Common myeloid progenitor, CD34-positive (primary cell): ENCODE measurements at regions not wholly inside any gene's neighbourhood (a gene's known extent, or its start where the extent isn't known, plus 50 kb on each side); places are given as distances from the start of the nearest gene placed in this dataset.
"Not testable (repeated sequence)": the region's sequence is repeated elsewhere in the genome, so short reads cannot be mapped to it uniquely, and the experiment has no call there.

Experiments used
- CTCF ChIA-PET: fragments of 350-600 bp; sonication (Branson Sonifier 250); formaldehyde crosslinking; loops from one replicate; lab custom pipeline; 2021; ENCODE audit warnings: antibody characterized with exemption; lab: Charles Lee
- POLR2A ChIA-PET: fragments of 350-600 bp; sonication (Branson Sonifier 250); formaldehyde crosslinking; loops from one replicate; lab custom pipeline; 2021; ENCODE audit warnings: antibody characterized with exemption; lab: Charles Lee
- DNase-seq, 3 donors: peaks; one replicate each; pipeline versions ENCODE4 v3.0.0 to v3.0.0-alpha.2; 2013
- H3K27ac ChIP-seq, 2 experiments: 1 replicate in 1 of 2; 2 replicates in 1 of 2; pipeline ENCODE4 v1.7.0; 2013; ENCODE audit warnings: inconsistent platforms in 2 of 2, low read length in 2 of 2, mild to moderate bottlenecking in 2 of 2, low read depth in 1 of 2, moderate library complexity in 1 of 2; ENCODE audit not compliant: severe bottlenecking in 2 of 2, insufficient read depth in 1 of 2, poor library complexity in 1 of 2
- H3K27me3 ChIP-seq, 5 experiments: replicated peaks in 2 of 5; 1 replicate in 3 of 5; 2 replicates in 2 of 5; pipeline versions ENCODE4 v1.6.1 to v1.7.0; 2013; ENCODE audit warnings: low read length in 4 of 5, mild to moderate bottlenecking in 2 of 5, moderate library complexity in 2 of 5, inconsistent platforms in 1 of 5; ENCODE audit not compliant: insufficient read depth in 5 of 5, control insufficient read depth in 4 of 5
- H3K36me3 ChIP-seq, 4 experiments: 1 replicate in 2 of 4; 2 replicates in 2 of 4; pipeline versions ENCODE4 v1.6.1 to v1.7.0; 2013; ENCODE audit warnings: low read length in 3 of 4, control low read depth in 1 of 4, mild to moderate bottlenecking in 1 of 4; ENCODE audit not compliant: control insufficient read depth in 4 of 4, insufficient read depth in 4 of 4
- H3K4me1 ChIP-seq, 4 experiments: 1 replicate in 3 of 4; 2 replicates in 1 of 4; pipeline versions ENCODE4 v1.6.1 to v1.7.1; 2013; ENCODE audit warnings: low read length in 3 of 4, mild to moderate bottlenecking in 3 of 4, control low read depth in 1 of 4, inconsistent platforms in 1 of 4, moderate library complexity in 1 of 4; ENCODE audit not compliant: control insufficient read depth in 4 of 4, insufficient read depth in 4 of 4; ENCODE audit errors: control extremely low read depth in 1 of 4
- H3K4me3 ChIP-seq, 7 experiments: 1 replicate in 4 of 7; 2 replicates in 3 of 7; pipeline versions ENCODE4 v1.5.1 to v1.7.0; 2013; ENCODE audit warnings: mild to moderate bottlenecking in 7 of 7, low read length in 6 of 7, moderate library complexity in 6 of 7, inconsistent platforms in 2 of 7, low read depth in 2 of 7, control low read depth in 1 of 7; ENCODE audit not compliant: insufficient read depth in 4 of 7, control insufficient read depth in 1 of 7; ENCODE audit errors: extremely low read depth in 1 of 7
- H3K9me3 ChIP-seq, 5 experiments: 1 replicate in 4 of 5; 2 replicates in 1 of 5; pipeline versions ENCODE4 v1.6.1 to v1.7.1; 2013; ENCODE audit warnings: low read length in 4 of 5, mild to moderate bottlenecking in 2 of 5, inconsistent platforms in 1 of 5, low read depth in 1 of 5, moderate library complexity in 1 of 5; ENCODE audit not compliant: control insufficient read depth in 4 of 5, insufficient read depth in 2 of 5; ENCODE audit errors: control extremely low read depth in 1 of 5
- WGBS: methylation state at CpG from one replicate; pipeline ENCODE4 v1.1.5; 2013; ENCODE audit not compliant: insufficient coverage; 5-methylcytosine and 5-hydroxymethylcytosine counted together

- DNase-seq = no peak
- Histone ChIP-seq H3K9me3 (peaks cover 0 to 3% (median 0%) of the 10 kb centered on the region in 5 experiments), H3K36me3 (no peaks in the 10 kb centered on the region), H3K4me1 (no peaks in the 10 kb centered on the region), H3K27me3 (no peaks in the 10 kb centered on the region), H3K27ac (no peak overlapping the region), H3K4me3 (no peak overlapping the region)
- CTCF ChIA-PET = no interaction called here
- POLR2A ChIA-PET = no interaction called here
- 86% methylated on average over 3 of the region's 6 CpGs for WGBS
Observed at GRCh38 chr18:52140986-52141385, 199.0 kb upstream of the DCC start.

DNA sequence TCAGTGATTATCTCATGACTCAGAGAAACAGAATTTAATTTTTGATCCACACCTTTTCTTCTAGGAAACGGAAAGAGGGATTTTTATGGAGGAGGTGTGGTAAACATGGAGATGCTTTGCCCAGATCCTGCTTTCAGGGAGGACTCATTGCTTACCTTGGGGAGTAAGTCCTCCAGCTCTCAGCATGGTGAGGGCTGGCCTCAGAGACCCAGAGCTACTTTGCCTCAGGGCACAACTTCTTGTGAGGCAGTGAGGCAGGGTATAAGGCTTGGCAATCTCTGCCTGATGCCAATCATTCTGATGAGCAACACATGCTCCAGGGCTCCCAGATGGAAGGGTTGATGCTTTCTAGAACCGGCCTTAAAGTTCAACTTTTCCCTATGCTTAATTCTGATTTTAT, 189.9 kb upstream of the DCC start:
- DNase-seq = no peak
- no peak overlapping the region for H3K27ac ChIP-seq
- no CpG with 5 or more reads among the region's 2 CpGs for WGBS
- CTCF ChIA-PET = no interaction called here
- no peak overlapping the region for H3K4me3 ChIP-seq
- no peaks in the 10 kb centered on the region for H3K27me3 ChIP-seq
- no peaks in the 10 kb centered on the region for H3K36me3 ChIP-seq
- no peaks in the 10 kb centered on the region for H3K4me1 ChIP-seq
- POLR2A ChIA-PET = no interaction called here
- H3K9me3 ChIP-seq = no peaks in the 10 kb centered on the region

DNA sequence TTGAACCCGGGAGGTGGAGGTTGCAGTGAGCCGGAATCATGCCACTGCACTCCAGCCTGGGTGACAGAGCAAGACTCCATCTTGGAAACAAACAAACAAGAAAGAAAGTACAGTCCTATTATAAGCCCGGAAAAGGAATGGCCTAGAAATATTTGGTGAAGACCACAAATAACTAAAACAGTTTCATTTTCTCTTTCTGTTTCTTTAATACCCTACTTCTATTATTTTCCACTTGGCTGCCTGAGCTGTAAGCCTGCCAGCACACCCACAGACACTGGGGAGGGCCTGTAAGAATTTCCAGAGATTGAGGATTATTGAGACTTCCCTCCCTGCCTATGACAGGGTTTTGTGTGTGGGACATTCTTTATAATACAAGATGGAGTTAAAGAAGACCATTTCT, 188.0 kb upstream of the DCC start:
- POLR2A ChIA-PET = no interaction called here

DNA sequence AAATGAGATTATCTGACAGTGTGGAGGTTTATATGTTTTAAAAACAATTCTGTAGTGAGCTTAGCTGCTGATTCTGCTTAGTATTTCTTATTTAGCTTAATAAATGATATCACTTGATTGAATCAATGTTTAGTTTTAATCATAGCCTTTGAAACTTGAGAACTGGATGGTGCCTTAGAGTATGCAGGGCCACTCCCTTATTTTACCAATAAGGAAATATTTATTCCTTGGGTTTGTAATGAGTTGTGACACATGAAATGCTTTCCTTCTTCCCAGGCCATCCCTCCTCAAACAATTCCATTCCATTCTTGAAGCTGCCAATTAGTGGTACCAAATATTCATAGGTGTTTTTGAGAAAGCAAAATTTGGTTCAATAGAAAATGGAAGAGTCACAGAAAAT, 183.8 kb upstream of the DCC start:
- ChIA-PET POLR2A (no interaction called here), CTCF (interaction anchor here (0.7 kb wide), 1 partner anchor 57 kb away, joined by 3 read pairs; no protein-coding TSS in a partner anchor)
- Histone ChIP-seq H3K9me3 (peaks cover 0 to 3% (median 0%) of the 10 kb centered on the region in 5 experiments), H3K4me1 (no peaks in the 10 kb centered on the region), H3K36me3 (no peaks in the 10 kb centered on the region), H3K4me3 (no peak overlapping the region), H3K27ac (no peak overlapping the region), H3K27me3 (no peaks in the 10 kb centered on the region)
- no peak for DNase-seq

More for the DNA sequence above, 188.0 kb upstream of the DCC start:
- WGBS = 89% methylated on average over 3 of the region's 3 CpGs
- H3K27ac ChIP-seq = no peak overlapping the region
- H3K9me3 ChIP-seq = no peaks in the 10 kb centered on the region
- H3K27me3 ChIP-seq = no peaks in the 10 kb centered on the region
- CTCF ChIA-PET = no interaction called here
- DNase-seq = no peak
- H3K36me3 ChIP-seq = no peaks in the 10 kb centered on the region
- H3K4me3 ChIP-seq = no peak overlapping the region
- H3K4me1 ChIP-seq = no peaks in the 10 kb centered on the region

GRCh38 chr18:52160636-52161035, 179.4 kb upstream of the DCC start:
- H3K27me3 ChIP-seq = no peaks in the 10 kb centered on the region
- CTCF ChIA-PET = interaction anchor here (0.9 kb wide), 1 partner anchor 13 kb away, joined by 4 read pairs; no protein-coding TSS in a partner anchor
- no peak overlapping the region for H3K27ac ChIP-seq
- peaks cover 0 to 5% (median 0%) of the 10 kb centered on the region in 5 experiments for H3K9me3 ChIP-seq
- POLR2A ChIA-PET = no interaction called here
- H3K36me3 ChIP-seq = no peaks in the 10 kb centered on the region
- H3K4me3 ChIP-seq = no peak overlapping the region
- WGBS = 90% methylated on average over 2 of the region's 2 CpGs
- no peaks in the 10 kb centered on the region for H3K4me1 ChIP-seq
- no peak for DNase-seq

DNA sequence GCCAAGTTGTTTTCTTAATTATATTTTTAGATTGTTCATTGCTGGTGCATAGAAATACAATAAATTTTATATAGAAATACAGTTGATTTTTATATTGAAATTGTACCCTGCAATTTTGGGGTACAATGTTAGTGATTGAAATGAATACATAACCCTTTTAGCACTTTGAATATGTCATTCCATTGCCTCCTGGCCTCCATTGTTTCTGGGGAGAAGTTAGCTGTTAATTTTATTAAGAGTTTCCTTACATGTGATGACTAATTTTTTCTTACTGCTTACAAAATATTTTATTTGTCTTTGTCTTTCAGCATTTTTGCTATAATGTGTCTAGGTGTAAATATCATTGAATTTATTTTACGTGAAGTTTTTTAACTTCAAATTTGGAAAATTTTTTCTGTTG, 176.5 kb upstream of the DCC start:
- no peak for DNase-seq

GRCh38 chr18:52168131-52168530, 171.9 kb upstream of the DCC start:
- CTCF ChIA-PET, POLR2A ChIA-PET, H3K27ac ChIP-seq, H3K36me3 ChIP-seq, H3K4me1 ChIP-seq, DNase-seq, H3K27me3 ChIP-seq, H3K4me3 ChIP-seq, H3K9me3 ChIP-seq: not testable (repeated sequence)
- WGBS = 75% methylated on average over 3 of the region's 3 CpGs

More for the DNA sequence above, 176.5 kb upstream of the DCC start:
- Histone ChIP-seq H3K9me3 (peaks cover 0 to 5% (median 0%) of the 10 kb centered on the region in 5 experiments), H3K36me3 (no peaks in the 10 kb centered on the region), H3K27ac (no peak overlapping the region), H3K4me1 (no peaks in the 10 kb centered on the region), H3K4me3 (no peak overlapping the region), H3K27me3 (no peaks in the 10 kb centered on the region)
- no CpG with 5 or more reads among the region's 1 CpG for WGBS
- CTCF ChIA-PET = no interaction called here
- POLR2A ChIA-PET = no interaction called here
